ENCODE measurements at regions not wholly inside any gene's neighbourhood (a gene's known extent, or its start where the extent isn't known, plus 50 kb on each side); places are given as distances from the start of the nearest gene placed in this dataset.

DNA sequence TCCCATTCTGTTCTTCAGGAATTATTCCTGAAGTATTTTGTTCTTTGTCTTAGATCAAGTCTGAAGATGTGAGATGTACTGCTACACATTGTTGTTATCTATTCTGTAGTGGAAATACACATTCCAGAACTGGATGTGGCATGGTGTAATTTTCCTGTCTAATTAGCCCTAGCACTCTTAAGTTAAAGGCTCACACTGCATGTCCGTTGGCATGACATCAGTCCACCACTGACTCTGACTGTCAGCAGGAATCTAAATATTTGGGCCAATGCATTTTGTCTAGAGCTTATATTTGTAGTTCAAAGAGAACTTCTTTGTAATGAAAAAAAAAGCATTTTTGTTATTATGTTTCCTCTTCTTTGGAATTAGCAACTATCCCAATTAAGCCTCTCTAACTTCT, 201.0 kb downstream of the S1PR1 start:
- TF ChIP-seq POLR2AphosphoS5 (IDR thresholded peaks at IDR 0.05; ENCODE audit: insufficient read depth, low read depth, low read length) (no peak), JUN (IDR thresholded peaks at IDR 0.05; ENCODE audit: borderline replicate concordance, insufficient read depth, insufficient read length, low read depth) (no peak), EZH2 (IDR thresholded peaks at IDR 0.05; ENCODE audit: borderline replicate concordance, low read depth, low read length, severe bottlenecking) (no peak), POLR2A (IDR thresholded peaks at IDR 0.05; ENCODE audit: low read depth, low read length) (no peak), MYC (IDR thresholded peaks at IDR 0.05; ENCODE audit: low read depth, low read length) (no peak), GATA2 (IDR thresholded peaks at IDR 0.05; ENCODE audit: insufficient read depth, insufficient read length, low read depth, low read length) (no peak)
- TF ChIP-seq, protein P1, sequence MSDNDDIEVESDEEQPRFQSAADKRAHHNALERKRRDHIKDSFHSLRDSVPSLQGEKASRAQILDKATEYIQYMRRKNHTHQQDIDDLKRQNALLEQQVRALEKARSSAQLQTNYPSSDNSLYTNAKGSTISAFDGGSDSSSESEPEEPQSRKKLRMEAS (IDR thresholded peaks at IDR 0.05; ENCODE audit: insufficient read depth, insufficient read length): no peak
- TF ChIP-seq, protein P2, sequence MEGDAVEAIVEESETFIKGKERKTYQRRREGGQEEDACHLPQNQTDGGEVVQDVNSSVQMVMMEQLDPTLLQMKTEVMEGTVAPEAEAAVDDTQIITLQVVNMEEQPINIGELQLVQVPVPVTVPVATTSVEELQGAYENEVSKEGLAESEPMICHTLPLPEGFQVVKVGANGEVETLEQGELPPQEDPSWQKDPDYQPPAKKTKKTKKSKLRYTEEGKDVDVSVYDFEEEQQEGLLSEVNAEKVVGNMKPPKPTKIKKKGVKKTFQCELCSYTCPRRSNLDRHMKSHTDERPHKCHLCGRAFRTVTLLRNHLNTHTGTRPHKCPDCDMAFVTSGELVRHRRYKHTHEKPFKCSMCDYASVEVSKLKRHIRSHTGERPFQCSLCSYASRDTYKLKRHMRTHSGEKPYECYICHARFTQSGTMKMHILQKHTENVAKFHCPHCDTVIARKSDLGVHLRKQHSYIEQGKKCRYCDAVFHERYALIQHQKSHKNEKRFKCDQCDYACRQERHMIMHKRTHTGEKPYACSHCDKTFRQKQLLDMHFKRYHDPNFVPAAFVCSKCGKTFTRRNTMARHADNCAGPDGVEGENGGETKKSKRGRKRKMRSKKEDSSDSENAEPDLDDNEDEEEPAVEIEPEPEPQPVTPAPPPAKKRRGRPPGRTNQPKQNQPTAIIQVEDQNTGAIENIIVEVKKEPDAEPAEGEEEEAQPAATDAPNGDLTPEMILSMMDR (IDR thresholded peaks at IDR 0.05; ENCODE audit: extremely low read depth in 1 of 2, insufficient read depth in 1 of 2, low read depth in 1 of 2, low read length in 2 of 2): no peak
